ENCODE measurements at regions not wholly inside any gene's neighbourhood (a gene's known extent, or its start where the extent isn't known, plus 50 kb on each side); places are given as distances from the start of the nearest gene placed in this dataset.

GRCh38 chr1:90149101-90149500, 154.2 kb downstream of the ZNF326 start:
- ATAC-seq (ENCODE audit: low FRiP score): no peak
- H3K9me3 ChIP-seq (ENCODE audit: control insufficient read depth, low read length): no peaks in the 10 kb centered on the region
- no peaks in the 10 kb centered on the region for H3K4me1 ChIP-seq (ENCODE audit: control insufficient read depth in 1 of 2, insufficient read depth in 2 of 2, low read length in 2 of 2)
- H3K36me3 ChIP-seq (ENCODE audit: control insufficient read depth in 1 of 2, insufficient read depth in 2 of 2, low read length in 1 of 2): no peaks in the 10 kb centered on the region
- no peak for DNase-seq
- H3K27me3 ChIP-seq (ENCODE audit: control insufficient read depth in 1 of 2, insufficient read depth in 2 of 2, low read length in 1 of 2): no peaks in the 10 kb centered on the region
- intact Hi-C loops (cut with DNase I): no loop called here
- H3K27ac ChIP-seq (ENCODE audit: low read depth in 1 of 2, low read length in 2 of 2): no peak overlapping the region
- WGBS, 2 donors: 73 to 80% methylated on average over 6 of the region's 6 CpGs
- H3K4me3 ChIP-seq (ENCODE audit: low read length in 2 of 2): no peak overlapping the region

GRCh38 chr1:90147093-90147492, 152.2 kb downstream of the ZNF326 start:
- intact Hi-C loops (cut with DNase I): no loop called here
- DNase-seq (no peak), ATAC-seq (ENCODE audit: low FRiP score) (no peak)
- Histone ChIP-seq H3K9me3 (ENCODE audit: control insufficient read depth, low read length) (no peaks in the 10 kb centered on the region), H3K27me3 (ENCODE audit: control insufficient read depth in 1 of 2, insufficient read depth in 2 of 2, low read length in 1 of 2) (no peaks in the 10 kb centered on the region), H3K4me3 (ENCODE audit: low read length in 2 of 2) (no peak overlapping the region), H3K36me3 (ENCODE audit: control insufficient read depth in 1 of 2, insufficient read depth in 2 of 2, low read length in 1 of 2) (no peaks in the 10 kb centered on the region), H3K4me1 (ENCODE audit: control insufficient read depth in 1 of 2, insufficient read depth in 2 of 2, low read length in 2 of 2) (no peaks in the 10 kb centered on the region), H3K27ac (ENCODE audit: low read depth in 1 of 2, low read length in 2 of 2) (no peak overlapping the region)

- intact Hi-C loops (cut with DNase I): no loop called here
- Histone ChIP-seq H3K27me3 (ENCODE audit: control insufficient read depth in 1 of 2, insufficient read depth in 2 of 2, low read length in 1 of 2) (no peaks in the 10 kb centered on the region), H3K36me3 (ENCODE audit: control insufficient read depth in 1 of 2, insufficient read depth in 2 of 2, low read length in 1 of 2) (no peaks in the 10 kb centered on the region), H3K4me3 (ENCODE audit: low read length in 2 of 2) (no peak overlapping the region), H3K27ac (ENCODE audit: low read depth in 1 of 2, low read length in 2 of 2) (no peak overlapping the region), H3K4me1 (ENCODE audit: control insufficient read depth in 1 of 2, insufficient read depth in 2 of 2, low read length in 2 of 2) (no peaks in the 10 kb centered on the region), H3K9me3 (ENCODE audit: control insufficient read depth, low read length) (no peaks in the 10 kb centered on the region)
- WGBS, 2 donors: 39 to 84% methylated on average over 1 of the region's 1 CpG
- ATAC-seq (ENCODE audit: low FRiP score) (no peak), DNase-seq (no peak)
Observed at GRCh38 chr1:90144820-90145219, 149.9 kb downstream of the ZNF326 start.

GRCh38 chr1:90143591-90143990, 148.7 kb downstream of the ZNF326 start:
- intact Hi-C loops (cut with DNase I): no loop called here
- no peak overlapping the region for H3K4me3 ChIP-seq (ENCODE audit: low read length in 2 of 2)
- 97 to 100% methylated on average over 1 of the region's 1 CpG for WGBS, 2 donors
- no peaks in the 10 kb centered on the region for H3K4me1 ChIP-seq (ENCODE audit: control insufficient read depth in 1 of 2, insufficient read depth in 2 of 2, low read length in 2 of 2)
- H3K36me3 ChIP-seq (ENCODE audit: control insufficient read depth in 1 of 2, insufficient read depth in 2 of 2, low read length in 1 of 2): no peaks in the 10 kb centered on the region
- no peak overlapping the region for H3K27ac ChIP-seq (ENCODE audit: low read depth in 1 of 2, low read length in 2 of 2)
- H3K27me3 ChIP-seq (ENCODE audit: control insufficient read depth in 1 of 2, insufficient read depth in 2 of 2, low read length in 1 of 2): no peaks in the 10 kb centered on the region
- ATAC-seq (ENCODE audit: low FRiP score) (no peak), DNase-seq (no peak)
- no peaks in the 10 kb centered on the region for H3K9me3 ChIP-seq (ENCODE audit: control insufficient read depth, low read length)

GRCh38 chr1:90142697-90143096, 147.8 kb downstream of the ZNF326 start:
- Histone ChIP-seq H3K36me3 (ENCODE audit: control insufficient read depth in 1 of 2, insufficient read depth in 2 of 2, low read length in 1 of 2) (no peaks in the 10 kb centered on the region), H3K9me3 (ENCODE audit: control insufficient read depth, low read length) (no peaks in the 10 kb centered on the region), H3K4me1 (ENCODE audit: control insufficient read depth in 1 of 2, insufficient read depth in 2 of 2, low read length in 2 of 2) (no peaks in the 10 kb centered on the region), H3K27me3 (ENCODE audit: control insufficient read depth in 1 of 2, insufficient read depth in 2 of 2, low read length in 1 of 2) (no peaks in the 10 kb centered on the region), H3K4me3 (ENCODE audit: low read length in 2 of 2) (no peak overlapping the region), H3K27ac (ENCODE audit: low read depth in 1 of 2, low read length in 2 of 2) (no peak overlapping the region)
- intact Hi-C loops (cut with DNase I): no loop called here
- WGBS, 2 donors: 94 to 98% methylated on average over 2 of the region's 2 CpGs
- DNase-seq (no peak), ATAC-seq (ENCODE audit: low FRiP score) (no peak)

GRCh38 chr1:90139837-90140236, 144.9 kb downstream of the ZNF326 start:
- intact Hi-C loops (cut with DNase I): loop anchor here in 1 of 2 donors (10.0 kb wide), 3 partner anchors 435 to 815 kb away; partner anchors contain the start of gene BARHL2
- no peak overlapping the region for H3K27ac ChIP-seq (ENCODE audit: low read depth in 1 of 2, low read length in 2 of 2)
- H3K9me3 ChIP-seq (ENCODE audit: control insufficient read depth, low read length): no peaks in the 10 kb centered on the region
- no peaks in the 10 kb centered on the region for H3K4me1 ChIP-seq (ENCODE audit: control insufficient read depth in 1 of 2, insufficient read depth in 2 of 2, low read length in 2 of 2)
- H3K36me3 ChIP-seq (ENCODE audit: control insufficient read depth in 1 of 2, insufficient read depth in 2 of 2, low read length in 1 of 2): no peaks in the 10 kb centered on the region
- no peak for ATAC-seq (ENCODE audit: low FRiP score)
- no peak overlapping the region for H3K4me3 ChIP-seq (ENCODE audit: low read length in 2 of 2)
- H3K27me3 ChIP-seq (ENCODE audit: control insufficient read depth in 1 of 2, insufficient read depth in 2 of 2, low read length in 1 of 2): no peaks in the 10 kb centered on the region
- DNase-seq: no peak

- H3K27ac ChIP-seq (ENCODE audit: low read depth in 1 of 2, low read length in 2 of 2): no peak overlapping the region
- H3K4me3 ChIP-seq (ENCODE audit: low read length in 2 of 2): no peak overlapping the region
- no peak for ATAC-seq (ENCODE audit: low FRiP score)
- no peak for DNase-seq
- H3K4me1 ChIP-seq (ENCODE audit: control insufficient read depth in 1 of 2, insufficient read depth in 2 of 2, low read length in 2 of 2): peaks cover 1 to 5% of the 10 kb centered on the region in 2 donors
- H3K27me3 ChIP-seq (ENCODE audit: control insufficient read depth in 1 of 2, insufficient read depth in 2 of 2, low read length in 1 of 2): no peaks in the 10 kb centered on the region
- no peaks in the 10 kb centered on the region for H3K36me3 ChIP-seq (ENCODE audit: control insufficient read depth in 1 of 2, insufficient read depth in 2 of 2, low read length in 1 of 2)
- WGBS, 2 donors: 64% methylated on average over 3 of the region's 3 CpGs
- intact Hi-C loops (cut with DNase I): loop anchor here in 1 of 2 donors (10.0 kb wide), 3 partner anchors 440 to 820 kb away; partner anchors contain the start of gene BARHL2
- no peaks in the 10 kb centered on the region for H3K9me3 ChIP-seq (ENCODE audit: control insufficient read depth, low read length)
Observed at GRCh38 chr1:90135286-90135685, 140.4 kb downstream of the ZNF326 start.

GRCh38 chr1:90134175-90134955, 139.5 kb downstream of the ZNF326 start:
- WGBS, 2 donors: 73 to 87% methylated on average over 6 of the region's 6 CpGs

GRCh38 chr1:90133133-90133532, 138.2 kb downstream of the ZNF326 start:
- no peak overlapping the region for H3K27ac ChIP-seq (ENCODE audit: low read depth in 1 of 2, low read length in 2 of 2)
- ATAC-seq (ENCODE audit: low FRiP score): peak; percentile 72
- no peaks in the 10 kb centered on the region for H3K9me3 ChIP-seq (ENCODE audit: control insufficient read depth, low read length)
- no peaks in the 10 kb centered on the region for H3K27me3 ChIP-seq (ENCODE audit: control insufficient read depth in 1 of 2, insufficient read depth in 2 of 2, low read length in 1 of 2)
- peaks cover 1 to 5% of the 10 kb centered on the region in 2 donors for H3K4me1 ChIP-seq (ENCODE audit: control insufficient read depth in 1 of 2, insufficient read depth in 2 of 2, low read length in 2 of 2)
- H3K4me3 ChIP-seq (ENCODE audit: low read length in 2 of 2): no peak overlapping the region
- H3K36me3 ChIP-seq (ENCODE audit: control insufficient read depth in 1 of 2, insufficient read depth in 2 of 2, low read length in 1 of 2): no peaks in the 10 kb centered on the region
- intact Hi-C loops (cut with DNase I): loop anchor here in 1 of 2 donors (10.0 kb wide), 3 partner anchors 442 to 822 kb away; partner anchors contain the start of gene BARHL2
- no peak for DNase-seq
- WGBS, 2 donors: 0% methylated on average over 2 of the region's 2 CpGs

More at GRCh38 chr1:90134175-90134955, 139.5 kb downstream of the ZNF326 start:
- DNase-seq (no peak), ATAC-seq (ENCODE audit: low FRiP score) (no peak)
- H3K36me3 ChIP-seq (ENCODE audit: control insufficient read depth in 1 of 2, insufficient read depth in 2 of 2, low read length in 1 of 2): no peaks in the 10 kb centered on the region
- no peaks in the 10 kb centered on the region for H3K27me3 ChIP-seq (ENCODE audit: control insufficient read depth in 1 of 2, insufficient read depth in 2 of 2, low read length in 1 of 2)
- intact Hi-C loops (cut with DNase I): loop anchor here in 1 of 2 donors (10.0 kb wide), 3 partner anchors 440 to 820 kb away; partner anchors contain the start of gene BARHL2
- peaks cover 1 to 5% of the 10 kb centered on the region in 2 donors for H3K4me1 ChIP-seq (ENCODE audit: control insufficient read depth in 1 of 2, insufficient read depth in 2 of 2, low read length in 2 of 2)
- no peak overlapping the region for H3K4me3 ChIP-seq (ENCODE audit: low read length in 2 of 2)
- no peaks in the 10 kb centered on the region for H3K9me3 ChIP-seq (ENCODE audit: control insufficient read depth, low read length)
- no peak overlapping the region for H3K27ac ChIP-seq (ENCODE audit: low read depth in 1 of 2, low read length in 2 of 2)

All from aorta (tissue), 5 donors.